MM.1S (cell line): ENCODE measurements at regions not wholly inside any gene's neighbourhood (a gene's known extent, or its start where the extent isn't known, plus 50 kb on each side); places are given as distances from the start of the nearest gene placed in this dataset.

Source experiments
- DNase-seq: peaks from one replicate; pipeline ENCODE4 v3.0.0-alpha.2; 2015
- H2AFZ ChIP-seq: fragments of 300-600 bp; sonication (generic); 2 replicates; pipeline ENCODE4 v1.6.0; 2016; ENCODE audit warnings: antibody characterized with exemption, low read length
- H3F3A ChIP-seq: fragments of 300-600 bp; sonication (generic); 2 replicates; pipeline ENCODE4 v1.6.1; 2016; ENCODE audit warnings: mild to moderate bottlenecking, antibody characterized with exemption, low read length, moderate library complexity, mixed read lengths; ENCODE audit not compliant: insufficient read depth
- H3K27ac ChIP-seq: fragments of 300-600 bp; sonication (generic); 2 replicates; pipeline ENCODE4 v1.5.1; 2016; ENCODE audit warnings: mild to moderate bottlenecking, low read length
- H3K27me3 ChIP-seq: fragments of 300-600 bp; sonication (generic); replicated peaks from 2 replicates; pipeline ENCODE4 v1.6.0; 2016; ENCODE audit warnings: low read length; ENCODE audit not compliant: insufficient read depth
- H3K36me3 ChIP-seq: fragments of 300-600 bp; sonication (generic); replicated peaks from 2 replicates; pipeline ENCODE4 v1.6.1; 2016; ENCODE audit warnings: mild to moderate bottlenecking, low read length, mixed read lengths; ENCODE audit not compliant: insufficient read depth
- H3K4me1 ChIP-seq: fragments of 300-600 bp; sonication (generic); 2 replicates; pipeline ENCODE4 v1.6.1; 2016; ENCODE audit warnings: low read length, mixed read lengths
- H3K4me2 ChIP-seq: fragments of 300-600 bp; sonication (generic); 2 replicates; pipeline ENCODE4 v1.6.0; 2016; ENCODE audit warnings: low read depth, low read length
- H3K4me3 ChIP-seq: fragments of 300-600 bp; sonication (generic); 2 replicates; pipeline ENCODE4 v1.5.1; 2016; ENCODE audit warnings: low read length, mixed read lengths
- H3K79me2 ChIP-seq: fragments of 300-600 bp; sonication (generic); 2 replicates; pipeline ENCODE4 v1.6.1; 2016; ENCODE audit warnings: mixed run types, low read length, mixed read lengths
- H3K9ac ChIP-seq: fragments of 300-600 bp; sonication (generic); 2 replicates; pipeline ENCODE4 v1.6.1; 2016; ENCODE audit warnings: low read length, mixed read lengths
- H3K9me2 ChIP-seq: fragments of 300-600 bp; sonication (generic); replicated peaks from 2 replicates; pipeline ENCODE4 v1.6.1; 2016; ENCODE audit warnings: mild to moderate bottlenecking, low read length, mixed read lengths; ENCODE audit not compliant: insufficient read depth
- H3K9me3 ChIP-seq: fragments of 300-600 bp; sonication (generic); replicated peaks from 2 replicates; pipeline ENCODE4 v1.6.1; 2016; ENCODE audit warnings: mild to moderate bottlenecking, low read length, mixed read lengths; ENCODE audit not compliant: insufficient read depth
- H4K20me1 ChIP-seq: fragments of 300-600 bp; sonication (generic); 2 replicates; pipeline ENCODE4 v1.6.1; 2016; ENCODE audit warnings: mild to moderate bottlenecking, low read length, moderate library complexity, mixed read lengths; ENCODE audit not compliant: insufficient read depth
- EZH2 ChIP-seq: fragments of 300-600 bp; sonication (generic); optimal IDR thresholded peaks from 2 replicates; pipeline ENCODE3; 2017; ENCODE audit warnings: low read depth, mild to moderate bottlenecking, antibody characterized with exemption, low read length, mixed read lengths
- EZH2phosphoT487 ChIP-seq: fragments of 300-600 bp; sonication (generic); IDR thresholded peaks from 2 replicates; pipeline ENCODE4 v1.6.1; 2018; ENCODE audit warnings: antibody characterized with exemption, low read length
- TF ChIP-seq, protein P1 (sequence below): fragments of 300-600 bp; sonication (generic); IDR thresholded peaks from 2 replicates; pipeline ENCODE4 v1.5.1; 2016; ENCODE audit warnings: antibody characterized with exemption, low read length, mixed read lengths

DNA sequence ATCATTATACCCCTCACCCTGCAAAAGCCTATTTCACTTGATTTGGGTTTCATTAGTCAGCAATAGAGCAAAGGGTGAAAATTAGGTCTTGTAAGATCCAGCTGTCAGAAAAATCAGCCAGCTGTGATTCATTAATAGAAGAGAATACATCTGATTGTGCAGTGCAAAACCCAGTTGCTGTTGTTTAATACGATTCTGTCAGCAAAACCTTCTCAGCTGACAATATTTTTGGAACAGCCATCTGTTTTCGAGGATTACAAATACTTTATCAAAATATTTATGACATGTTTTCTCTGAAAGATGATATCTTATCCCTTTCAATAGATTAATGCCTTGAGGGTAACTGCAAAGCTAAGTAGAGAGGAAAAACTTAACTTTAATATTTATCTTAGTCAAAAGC lies 1354.0 kb upstream of the RAG2 start:
- H4K20me1 ChIP-seq: no peaks in the 10 kb centered on the region
- no peaks in the 10 kb centered on the region for H3K9me3 ChIP-seq
- H3K79me2 ChIP-seq: no peaks in the 10 kb centered on the region
- no peak overlapping the region for H3K9ac ChIP-seq
- H2AFZ ChIP-seq: no peak overlapping the region
- no peaks in the 10 kb centered on the region for H3K36me3 ChIP-seq
- no peaks in the 10 kb centered on the region for H3K27me3 ChIP-seq
- no peaks in the 10 kb centered on the region for H3K9me2 ChIP-seq
- H3K27ac ChIP-seq: no peak overlapping the region
- TF ChIP-seq EZH2: no peak
- TF ChIP-seq EZH2phosphoT487: no peak
- TF ChIP-seq, protein P1, sequence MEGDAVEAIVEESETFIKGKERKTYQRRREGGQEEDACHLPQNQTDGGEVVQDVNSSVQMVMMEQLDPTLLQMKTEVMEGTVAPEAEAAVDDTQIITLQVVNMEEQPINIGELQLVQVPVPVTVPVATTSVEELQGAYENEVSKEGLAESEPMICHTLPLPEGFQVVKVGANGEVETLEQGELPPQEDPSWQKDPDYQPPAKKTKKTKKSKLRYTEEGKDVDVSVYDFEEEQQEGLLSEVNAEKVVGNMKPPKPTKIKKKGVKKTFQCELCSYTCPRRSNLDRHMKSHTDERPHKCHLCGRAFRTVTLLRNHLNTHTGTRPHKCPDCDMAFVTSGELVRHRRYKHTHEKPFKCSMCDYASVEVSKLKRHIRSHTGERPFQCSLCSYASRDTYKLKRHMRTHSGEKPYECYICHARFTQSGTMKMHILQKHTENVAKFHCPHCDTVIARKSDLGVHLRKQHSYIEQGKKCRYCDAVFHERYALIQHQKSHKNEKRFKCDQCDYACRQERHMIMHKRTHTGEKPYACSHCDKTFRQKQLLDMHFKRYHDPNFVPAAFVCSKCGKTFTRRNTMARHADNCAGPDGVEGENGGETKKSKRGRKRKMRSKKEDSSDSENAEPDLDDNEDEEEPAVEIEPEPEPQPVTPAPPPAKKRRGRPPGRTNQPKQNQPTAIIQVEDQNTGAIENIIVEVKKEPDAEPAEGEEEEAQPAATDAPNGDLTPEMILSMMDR: no peak
- no peaks in the 10 kb centered on the region for H3F3A ChIP-seq
- no peaks in the 10 kb centered on the region for H3K4me1 ChIP-seq
- no peak overlapping the region for H3K4me2 ChIP-seq
- H3K4me3 ChIP-seq: no peak overlapping the region
- no peak for DNase-seq

DNA sequence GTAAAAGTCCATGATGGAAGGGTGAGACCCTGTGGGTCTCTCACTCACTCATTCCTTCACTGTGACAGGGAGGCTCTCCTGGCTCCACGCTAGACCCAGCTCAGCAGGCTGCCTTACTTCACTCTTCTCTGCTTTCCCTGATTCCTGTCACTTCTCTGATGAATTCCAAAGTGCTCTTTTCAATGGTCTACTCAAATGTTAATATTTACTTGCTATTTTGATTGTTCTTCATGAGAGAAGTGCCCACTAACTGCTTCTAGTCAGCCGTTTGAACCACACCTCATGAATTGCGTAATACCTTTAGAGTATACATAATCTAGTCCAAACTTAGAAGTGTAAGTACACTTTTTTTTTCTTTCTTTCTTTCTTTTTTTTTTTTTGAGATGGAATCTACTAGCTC lies 1350.2 kb upstream of the RAG2 start:
- Histone ChIP-seq H3F3A (no peaks in the 10 kb centered on the region), H3K4me3 (no peak overlapping the region), H3K9me3 (no peaks in the 10 kb centered on the region), H3K79me2 (no peaks in the 10 kb centered on the region), H3K36me3 (no peaks in the 10 kb centered on the region), H2AFZ (no peak overlapping the region), H4K20me1 (no peaks in the 10 kb centered on the region), H3K9ac (no peak overlapping the region), H3K27me3 (no peaks in the 10 kb centered on the region), H3K4me2 (no peak overlapping the region), H3K4me1 (no peaks in the 10 kb centered on the region), H3K9me2 (no peaks in the 10 kb centered on the region), H3K27ac (no peak overlapping the region)
- no peak for DNase-seq
- TF ChIP-seq EZH2phosphoT487: no peak
- no peak for TF ChIP-seq EZH2
- TF ChIP-seq, protein P1: no peak

DNA sequence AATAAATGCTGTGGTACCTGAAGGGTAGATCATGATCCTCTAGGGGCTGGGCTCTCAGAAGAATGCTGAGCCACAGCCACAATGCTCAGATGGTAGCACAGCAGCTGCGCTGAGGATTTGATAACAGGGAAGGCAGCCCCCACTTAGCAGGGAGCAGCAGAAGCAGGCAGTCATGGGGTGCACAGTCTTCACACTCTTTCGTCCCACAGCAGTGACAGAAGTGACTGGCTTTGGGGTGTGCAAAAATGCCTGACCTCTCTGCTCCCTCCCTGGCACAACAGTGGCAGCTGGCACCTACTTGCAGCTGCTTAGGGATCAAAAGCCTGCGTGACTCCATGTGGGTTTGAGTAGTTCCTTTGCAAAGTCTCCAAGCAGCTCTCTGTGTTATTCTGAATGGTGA lies 1349.8 kb upstream of the RAG2 start:
- H3K79me2 ChIP-seq: no peaks in the 10 kb centered on the region
- TF ChIP-seq EZH2phosphoT487: no peak
- no peak for TF ChIP-seq EZH2
- TF ChIP-seq, protein P1: no peak
- H4K20me1 ChIP-seq: no peaks in the 10 kb centered on the region
- no peak overlapping the region for H2AFZ ChIP-seq
- no peak overlapping the region for H3K4me2 ChIP-seq
- H3K27me3 ChIP-seq: no peaks in the 10 kb centered on the region
- H3K27ac ChIP-seq: no peak overlapping the region
- DNase-seq: no peak
- H3K9me3 ChIP-seq: no peaks in the 10 kb centered on the region
- no peaks in the 10 kb centered on the region for H3K9me2 ChIP-seq
- H3K9ac ChIP-seq: no peak overlapping the region
- no peaks in the 10 kb centered on the region for H3K36me3 ChIP-seq
- no peak overlapping the region for H3K4me3 ChIP-seq
- no peaks in the 10 kb centered on the region for H3F3A ChIP-seq
- H3K4me1 ChIP-seq: no peaks in the 10 kb centered on the region
